Stimulated activated naive CD8-positive, alpha-beta T cell treated with anti-CD3 and anti-CD28 coated beads, Interleukin-15, Interleukin-2, amounts not matched to agents 100 U/mL and 50 U/mL, for 24 hours (primary cell): ENCODE measurements at regions not wholly inside any gene's neighbourhood (a gene's known extent, or its start where the extent isn't known, plus 50 kb on each side); places are given as distances from the start of the nearest gene placed in this dataset.
"Not testable (repeated sequence)": the region's sequence is repeated elsewhere in the genome, so short reads cannot be mapped to it uniquely, and the experiment has no call there.

Experiments
- ATAC-seq: fragments of 150-1000 bp; cut with Tn5 transposase; one replicate; pipeline ENCODE4 v1.10.0; 2021
- DNase-seq: peaks from one replicate; pipeline ENCODE4 v3.0.0; 2021

- no peak for DNase-seq
- ATAC-seq: no peak
Measured at GRCh38 chr6:11326116-11326515, 93.6 kb upstream of the NEDD9 start.

GRCh38 chr6:11324453-11325015 lies 92.1 kb upstream of the NEDD9 start:
- ATAC-seq (peak; percentile 91), DNase-seq (peak; percentile 55)

- no peak for ATAC-seq
- DNase-seq: no peak
Measured at GRCh38 chr6:11323666-11324452, 91.4 kb upstream of the NEDD9 start.

- DNase-seq: no peak
- no peak for ATAC-seq
Measured at GRCh38 chr6:11322252-11322885, 89.9 kb upstream of the NEDD9 start.

- no peak for DNase-seq
- no peak for ATAC-seq
Measured at GRCh38 chr6:11320914-11321597, 88.6 kb upstream of the NEDD9 start.

- DNase-seq (no peak), ATAC-seq (no peak)
Measured at GRCh38 chr6:11318835-11319813, 86.7 kb upstream of the NEDD9 start.

GRCh38 chr6:11317885-11318771 lies 85.7 kb upstream of the NEDD9 start:
- DNase-seq (peak; percentile 69), ATAC-seq (peak; percentile 88)

GRCh38 chr6:11315743-11316437 lies 83.4 kb upstream of the NEDD9 start:
- no peak for DNase-seq
- ATAC-seq: no peak

- ATAC-seq (no peak), DNase-seq (no peak)
Measured at GRCh38 chr6:11313207-11313606, 80.7 kb upstream of the NEDD9 start.

GRCh38 chr6:11311970-11312369 lies 79.5 kb upstream of the NEDD9 start:
- DNase-seq: no peak
- no peak for ATAC-seq

GRCh38 chr6:11309947-11310665 lies 77.6 kb upstream of the NEDD9 start:
- no peak for DNase-seq
- ATAC-seq: no peak

GRCh38 chr6:11307226-11307625 lies 74.8 kb upstream of the NEDD9 start:
- DNase-seq (no peak), ATAC-seq (peak; percentile 76)

- ATAC-seq (no peak), DNase-seq (no peak)
Measured at GRCh38 chr6:11304946-11305345, 72.5 kb upstream of the NEDD9 start.

GRCh38 chr6:11299876-11300428 lies 67.5 kb upstream of the NEDD9 start:
- not testable (repeated sequence) for ATAC-seq, DNase-seq

- DNase-seq, ATAC-seq: not testable (repeated sequence)
Measured at GRCh38 chr6:11299421-11299784, 66.9 kb upstream of the NEDD9 start.

GRCh38 chr6:11298651-11299420 lies 66.4 kb upstream of the NEDD9 start:
- DNase-seq: no peak
- no peak for ATAC-seq

- DNase-seq: no peak
- ATAC-seq: no peak
Measured at GRCh38 chr6:11297376-11297729, 64.9 kb upstream of the NEDD9 start.
